Thyroid gland (tissue), 4 donors: ENCODE measurements at regions not wholly inside any gene's neighbourhood (a gene's known extent, or its start where the extent isn't known, plus 50 kb on each side); places are given as distances from the start of the nearest gene placed in this dataset.

Experiments
- POLR2A ChIP-seq, 2 donors: fragments of 450-650 bp; IDR thresholded peaks; one replicate each; pipeline ENCODE4 v1.6.1; 2017; ENCODE audit warnings: antibody characterized with exemption in 2 of 2, mild to moderate bottlenecking in 2 of 2, moderate library complexity in 1 of 2
- TF ChIP-seq, protein P1 (sequence below), 6 experiments: fragments of 200-600 bp in 3 of 6; fragments of 450-650 bp in 3 of 6; sonication (generic) in 3 of 6; IDR thresholded peaks; one replicate each; pipeline ENCODE4 v1.5.1; 2016 to 2019; ENCODE audit warnings: antibody characterized with exemption in 6 of 6, mild to moderate bottlenecking in 2 of 6, inconsistent platforms in 1 of 6, moderate library complexity in 1 of 6

DNA sequence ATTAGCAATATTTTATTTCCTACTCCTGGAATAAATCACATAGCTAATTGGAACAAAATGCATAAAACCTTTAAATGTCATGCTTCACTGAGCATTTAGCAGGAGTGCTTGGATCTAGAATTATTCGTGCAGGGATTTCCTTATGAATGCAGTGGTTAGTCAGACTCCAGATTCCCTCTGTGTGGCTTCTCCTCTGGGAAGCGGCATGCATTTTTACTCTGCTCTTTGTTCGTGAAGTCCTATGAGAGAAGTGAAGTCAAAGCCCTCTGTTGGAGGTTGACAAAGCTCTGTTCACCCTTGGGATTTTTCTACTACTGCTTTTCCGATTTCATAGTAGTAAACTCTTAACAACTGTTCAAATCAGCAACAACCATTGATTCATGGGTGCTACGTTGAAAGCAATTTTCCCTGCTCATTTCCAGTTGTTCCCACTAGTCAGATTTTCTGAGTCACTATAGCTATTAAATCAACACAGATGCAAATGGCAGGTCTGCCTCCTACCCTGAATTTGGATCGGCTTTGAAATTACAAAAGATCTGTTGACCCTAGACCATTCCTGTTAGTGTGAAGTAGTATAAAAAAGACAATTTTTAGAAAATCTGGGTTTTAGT is 461.7 kb downstream of the STK39 start:
- TF ChIP-seq, protein P1, sequence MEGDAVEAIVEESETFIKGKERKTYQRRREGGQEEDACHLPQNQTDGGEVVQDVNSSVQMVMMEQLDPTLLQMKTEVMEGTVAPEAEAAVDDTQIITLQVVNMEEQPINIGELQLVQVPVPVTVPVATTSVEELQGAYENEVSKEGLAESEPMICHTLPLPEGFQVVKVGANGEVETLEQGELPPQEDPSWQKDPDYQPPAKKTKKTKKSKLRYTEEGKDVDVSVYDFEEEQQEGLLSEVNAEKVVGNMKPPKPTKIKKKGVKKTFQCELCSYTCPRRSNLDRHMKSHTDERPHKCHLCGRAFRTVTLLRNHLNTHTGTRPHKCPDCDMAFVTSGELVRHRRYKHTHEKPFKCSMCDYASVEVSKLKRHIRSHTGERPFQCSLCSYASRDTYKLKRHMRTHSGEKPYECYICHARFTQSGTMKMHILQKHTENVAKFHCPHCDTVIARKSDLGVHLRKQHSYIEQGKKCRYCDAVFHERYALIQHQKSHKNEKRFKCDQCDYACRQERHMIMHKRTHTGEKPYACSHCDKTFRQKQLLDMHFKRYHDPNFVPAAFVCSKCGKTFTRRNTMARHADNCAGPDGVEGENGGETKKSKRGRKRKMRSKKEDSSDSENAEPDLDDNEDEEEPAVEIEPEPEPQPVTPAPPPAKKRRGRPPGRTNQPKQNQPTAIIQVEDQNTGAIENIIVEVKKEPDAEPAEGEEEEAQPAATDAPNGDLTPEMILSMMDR (IDR thresholded peaks at IDR 0.05): no peak
- TF ChIP-seq POLR2A (IDR thresholded peaks at IDR 0.05): no peak
